GM18519 (cell line): ENCODE measurements at regions not wholly inside any gene's neighbourhood (a gene's known extent, or its start where the extent isn't known, plus 50 kb on each side); places are given as distances from the start of the nearest gene placed in this dataset.
"Not testable (repeated sequence)": the region's sequence is repeated elsewhere in the genome, so short reads cannot be mapped to it uniquely, and the experiment has no call there.

ENCODE experiments used
- ATAC-seq: cut with Tn5 transposase; IDR thresholded peaks from one replicate; pipeline ENCODE4 v1.9.1; 2021; ENCODE audit warnings: mild to moderate bottlenecking, moderate library complexity; ENCODE audit not compliant: unreplicated experiment, low FRiP score

- no peak for ATAC-seq
Measured at GRCh38 chr20:5492937-5493336, 117.9 kb downstream of the GPCPD1 start.

GRCh38 chr20:5491455-5491854 lies 119.4 kb downstream of the GPCPD1 start:
- no peak for ATAC-seq

GRCh38 chr20:5489601-5490000 lies 121.2 kb downstream of the GPCPD1 start:
- no peak for ATAC-seq

- no peak for ATAC-seq
Measured at GRCh38 chr20:5488823-5489222, 122.0 kb downstream of the GPCPD1 start.

GRCh38 chr20:5486377-5487054 lies 124.3 kb downstream of the GPCPD1 start:
- no peak for ATAC-seq

- ATAC-seq = no peak
Measured at GRCh38 chr20:5484926-5485325, 125.9 kb downstream of the GPCPD1 start.

- ATAC-seq = no peak
Measured at GRCh38 chr20:5484346-5484745, 126.5 kb downstream of the GPCPD1 start.

GRCh38 chr20:5482791-5483190 lies 128.0 kb downstream of the GPCPD1 start:
- no peak for ATAC-seq

GRCh38 chr20:5481872-5482271 lies 128.9 kb downstream of the GPCPD1 start:
- no peak for ATAC-seq

- ATAC-seq = no peak
Measured at GRCh38 chr20:5480824-5481600, 129.8 kb downstream of the GPCPD1 start.

GRCh38 chr20:5474646-5475550 lies 135.9 kb downstream of the GPCPD1 start:
- no peak for ATAC-seq

- ATAC-seq = not testable (repeated sequence)
Measured at GRCh38 chr20:5471866-5472265, 138.9 kb downstream of the GPCPD1 start.

GRCh38 chr20:5471368-5471767 lies 139.4 kb downstream of the GPCPD1 start:
- no peak for ATAC-seq

GRCh38 chr20:5470943-5471342 lies 139.9 kb downstream of the GPCPD1 start:
- no peak for ATAC-seq

GRCh38 chr20:5470458-5470857 lies 140.3 kb downstream of the GPCPD1 start:
- ATAC-seq = no peak

- ATAC-seq = no peak
Measured at GRCh38 chr20:5469111-5469510, 141.7 kb downstream of the GPCPD1 start.

- no peak for ATAC-seq
Measured at GRCh38 chr20:5467086-5467485, 143.7 kb downstream of the GPCPD1 start.

- no peak for ATAC-seq
Measured at GRCh38 chr20:5465604-5465927, 145.2 kb downstream of the GPCPD1 start.

GRCh38 chr20:5464901-5465603 lies 145.8 kb downstream of the GPCPD1 start:
- ATAC-seq = no peak

GRCh38 chr20:5463007-5463686 lies 146.4 kb upstream of the PROKR2 start:
- ATAC-seq = no peak
